Stomach (tissue), 4 donors: ENCODE measurements at regions not wholly inside any gene's neighbourhood (a gene's known extent, or its start where the extent isn't known, plus 50 kb on each side); places are given as distances from the start of the nearest gene placed in this dataset.

Experiments
- POLR2AphosphoS5 ChIP-seq, 3 donors: sonication (generic); formaldehyde crosslinking; IDR thresholded peaks; one replicate each; pipeline ENCODE4 v1.6.1; 2016; ENCODE audit warnings: antibody characterized with exemption in 3 of 3
- TF ChIP-seq, protein P1 (sequence below), 7 experiments: fragments of 450-650 bp in 4 of 7; fragments of 200-600 bp in 3 of 7; sonication (generic) in 3 of 7; IDR thresholded peaks; one replicate each; pipeline ENCODE4 v1.5.1; 2016 to 2019; ENCODE audit warnings: antibody characterized with exemption in 7 of 7, control low read depth in 2 of 7, mild to moderate bottlenecking in 1 of 7

DNA sequence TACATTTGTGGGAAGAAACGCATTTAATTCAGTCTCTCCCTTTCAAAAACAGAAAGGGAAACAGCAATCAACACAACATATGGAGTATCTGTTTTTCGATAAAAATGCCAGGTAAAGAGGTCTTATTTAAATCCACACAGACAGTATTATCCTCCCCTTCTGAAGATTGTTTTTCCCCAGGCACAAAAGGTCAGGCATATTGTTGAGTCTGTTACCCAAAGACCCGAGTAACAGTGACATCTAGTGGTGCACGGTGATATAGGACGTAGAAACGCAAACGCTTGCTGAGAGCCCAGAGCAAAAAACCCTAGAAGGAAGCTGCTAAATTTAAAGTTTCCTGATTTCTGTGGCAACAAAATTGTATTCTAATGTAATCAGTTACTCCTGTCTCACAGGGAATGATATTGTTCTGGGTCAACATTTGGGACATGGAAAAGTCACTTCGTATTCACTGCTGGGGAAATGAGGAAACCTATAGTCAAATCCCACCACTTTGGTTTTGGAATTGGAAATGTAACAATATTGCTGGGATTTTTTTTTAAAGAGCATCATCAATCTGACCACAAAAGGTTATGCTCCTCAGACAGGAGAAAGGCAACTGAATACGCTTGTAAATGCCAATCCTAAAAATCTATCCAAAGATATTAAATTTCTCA lies 312.7 kb upstream of the CCDC54 start:
- TF ChIP-seq, protein P1, sequence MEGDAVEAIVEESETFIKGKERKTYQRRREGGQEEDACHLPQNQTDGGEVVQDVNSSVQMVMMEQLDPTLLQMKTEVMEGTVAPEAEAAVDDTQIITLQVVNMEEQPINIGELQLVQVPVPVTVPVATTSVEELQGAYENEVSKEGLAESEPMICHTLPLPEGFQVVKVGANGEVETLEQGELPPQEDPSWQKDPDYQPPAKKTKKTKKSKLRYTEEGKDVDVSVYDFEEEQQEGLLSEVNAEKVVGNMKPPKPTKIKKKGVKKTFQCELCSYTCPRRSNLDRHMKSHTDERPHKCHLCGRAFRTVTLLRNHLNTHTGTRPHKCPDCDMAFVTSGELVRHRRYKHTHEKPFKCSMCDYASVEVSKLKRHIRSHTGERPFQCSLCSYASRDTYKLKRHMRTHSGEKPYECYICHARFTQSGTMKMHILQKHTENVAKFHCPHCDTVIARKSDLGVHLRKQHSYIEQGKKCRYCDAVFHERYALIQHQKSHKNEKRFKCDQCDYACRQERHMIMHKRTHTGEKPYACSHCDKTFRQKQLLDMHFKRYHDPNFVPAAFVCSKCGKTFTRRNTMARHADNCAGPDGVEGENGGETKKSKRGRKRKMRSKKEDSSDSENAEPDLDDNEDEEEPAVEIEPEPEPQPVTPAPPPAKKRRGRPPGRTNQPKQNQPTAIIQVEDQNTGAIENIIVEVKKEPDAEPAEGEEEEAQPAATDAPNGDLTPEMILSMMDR (IDR thresholded peaks at IDR 0.05), result peak in 4 of 7 experiments; percentile 49 to 74 (median 64)
- TF ChIP-seq POLR2AphosphoS5 (IDR thresholded peaks at IDR 0.05), result no peak
